ENCODE measurements at regions not wholly inside any gene's neighbourhood (a gene's known extent, or its start where the extent isn't known, plus 50 kb on each side); places are given as distances from the start of the nearest gene placed in this dataset.

- Histone ChIP-seq H3K4me3 (no peak overlapping the region), H3K36me3 (no peaks in the 10 kb centered on the region), H3K4me1 (no peaks in the 10 kb centered on the region), H3K27me3 (no peaks in the 10 kb centered on the region), H3K9me3 (no peaks in the 10 kb centered on the region), H3K27ac (no peak overlapping the region)
- intact Hi-C loops (cut with DNase I), result no loop called here
- 57 to 80% methylated on average over 5 of the region's 5 CpGs for WGBS, 2 donors
- DNase-seq, result no peak
- no peak for ATAC-seq
- no peak for TF ChIP-seq CTCF (IDR thresholded peaks at IDR 0.05)
- no peak for FAIRE-seq
Observed at GRCh38 chr16:73326770-73327470, 279.0 kb upstream of the ZFHX3 start.

GRCh38 chr16:73326221-73326620, 278.3 kb upstream of the ZFHX3 start:
- DNase-seq (no peak), ATAC-seq (no peak), FAIRE-seq (no peak)
- no peak overlapping the region for H3K4me3 ChIP-seq
- intact Hi-C loops (cut with DNase I), result no loop called here
- no peaks in the 10 kb centered on the region for H3K9me3 ChIP-seq
- TF ChIP-seq CTCF (IDR thresholded peaks at IDR 0.05), result no peak
- 71 to 80% methylated on average over 7 of the region's 7 CpGs for WGBS, 2 donors
- no peaks in the 10 kb centered on the region for H3K4me1 ChIP-seq
- no peaks in the 10 kb centered on the region for H3K36me3 ChIP-seq
- H3K27me3 ChIP-seq, result no peaks in the 10 kb centered on the region
- no peak overlapping the region for H3K27ac ChIP-seq

GRCh38 chr16:73323880-73324279, 276.0 kb upstream of the ZFHX3 start:
- H3K4me3 ChIP-seq, result no peak overlapping the region
- H3K9me3 ChIP-seq, result no peaks in the 10 kb centered on the region
- no peaks in the 10 kb centered on the region for H3K27me3 ChIP-seq
- intact Hi-C loops (cut with DNase I), result no loop called here
- no peaks in the 10 kb centered on the region for H3K4me1 ChIP-seq
- no peak for TF ChIP-seq CTCF (IDR thresholded peaks at IDR 0.05)
- no peak for DNase-seq
- ATAC-seq, result peak in 1 of 4 donors; percentile 25
- no peak overlapping the region for H3K27ac ChIP-seq
- FAIRE-seq, result no peak
- no peaks in the 10 kb centered on the region for H3K36me3 ChIP-seq
- 24 to 46% methylated on average over 1 of the region's 1 CpG for WGBS, 2 donors

GRCh38 chr16:73322856-73323255, 274.9 kb upstream of the ZFHX3 start:
- FAIRE-seq (no peak), ATAC-seq (no peak), DNase-seq (no peak)
- no peak for TF ChIP-seq CTCF (IDR thresholded peaks at IDR 0.05)
- Histone ChIP-seq H3K27ac (no peak overlapping the region), H3K27me3 (no peaks in the 10 kb centered on the region), H3K4me1 (no peaks in the 10 kb centered on the region), H3K4me3 (no peak overlapping the region), H3K36me3 (no peaks in the 10 kb centered on the region), H3K9me3 (no peaks in the 10 kb centered on the region)
- intact Hi-C loops (cut with DNase I), result no loop called here
- 69 to 81% methylated on average over 4 of the region's 4 CpGs for WGBS, 2 donors

- no peak for ATAC-seq
- Histone ChIP-seq H3K36me3 (no peaks in the 10 kb centered on the region), H3K27ac (no peak overlapping the region), H3K27me3 (no peaks in the 10 kb centered on the region), H3K4me1 (no peaks in the 10 kb centered on the region), H3K9me3 (no peaks in the 10 kb centered on the region), H3K4me3 (no peak overlapping the region)
- no peak for TF ChIP-seq CTCF (IDR thresholded peaks at IDR 0.05)
- no peak for DNase-seq
- intact Hi-C loops (cut with DNase I), result no loop called here
- no peak for FAIRE-seq
- 58 to 68% methylated on average over 8 of the region's 8 CpGs for WGBS, 2 donors
Observed at GRCh38 chr16:73321853-73322252, 273.9 kb upstream of the ZFHX3 start.
